Endothelial cell of umbilical vein (primary cell): ENCODE measurements at regions not wholly inside any gene's neighbourhood (a gene's known extent, or its start where the extent isn't known, plus 50 kb on each side); places are given as distances from the start of the nearest gene placed in this dataset.

Experiments
- BruUV-seq: library from RNA; stranded (reverse); fragments of 400-500 nt; replicated peaks from 2 replicates; lab custom pipeline; 2021; lab: Mats Ljungman, UMichigan
- CTCF ChIA-PET: fragments of 300-600, 350-600 bp; sonication (Branson Sonifier 250); formaldehyde crosslinking; loops from one replicate; lab custom pipeline; 2021; ENCODE audit warnings: antibody characterized with exemption, inconsistent platforms; lab: Charles Lee
- POLR2A ChIA-PET: fragments of 300-600, 350-600 bp; sonication (Branson Sonifier 250); formaldehyde crosslinking; loops from one replicate; lab custom pipeline; 2021; ENCODE audit warnings: antibody characterized with exemption, inconsistent platforms; lab: Charles Lee
- DNase-seq: peaks from one replicate; pipeline ENCODE4 v3.0.0-alpha.2; 2011; ENCODE audit warnings: low read depth, low spot score
- FAIRE-seq: peaks from 2 replicates; lab custom pipeline; 2011; peaks lifted over from hg19 to GRCh38; lab: Jason Lieb, UNC
- H2AFZ ChIP-seq: 2 replicates; pipeline ENCODE4 v1.6.0; 2012; ENCODE audit warnings: low read depth, low read length, control low read depth, inconsistent platforms
- H3K27ac ChIP-seq: 2 replicates; pipeline ENCODE4 v1.5.1; 2011; ENCODE audit warnings: low read depth, mild to moderate bottlenecking, control low read depth, low read length, moderate library complexity; ENCODE audit not compliant: insufficient read depth
- H3K27me3 ChIP-seq, 2 experiments: 2 replicates each; pipeline versions ENCODE4 v1.6.0 to v1.6.1; 2011; ENCODE audit warnings: low read length in 2 of 2, mixed read lengths in 1 of 2; ENCODE audit not compliant: control insufficient read depth in 2 of 2, insufficient read depth in 2 of 2
- H3K36me3 ChIP-seq, 2 experiments: 2 replicates in 1 of 2; 3 replicates in 1 of 2; pipeline ENCODE4 v1.5.1; 2011; ENCODE audit warnings: low read length in 2 of 2, mild to moderate bottlenecking in 1 of 2, moderate library complexity in 1 of 2; ENCODE audit not compliant: control insufficient read depth in 2 of 2, insufficient read depth in 2 of 2; ENCODE audit errors: extremely low read depth in 1 of 2
- H3K4me1 ChIP-seq: 3 replicates; pipeline ENCODE4 v1.5.1; 2011; ENCODE audit warnings: mild to moderate bottlenecking, low read length; ENCODE audit not compliant: control insufficient read depth, insufficient read depth; ENCODE audit errors: extremely low read depth
- H3K4me2 ChIP-seq: 2 replicates; pipeline ENCODE4 v1.6.1; 2011; ENCODE audit warnings: low read length, control low read depth, mixed read lengths; ENCODE audit not compliant: insufficient read depth
- H3K4me3 ChIP-seq, 3 experiments: fragments of 200-600 bp in 1 of 3; sonication (generic), shearing (Covaris generic) in 1 of 3; replicated peaks in 1 of 3; 2 replicates each; pipeline ENCODE4 v1.5.1; 2011 to 2016; ENCODE audit warnings: control low read depth in 3 of 3, low read length in 3 of 3, mild to moderate bottlenecking in 2 of 3, inconsistent platforms in 1 of 3, low read depth in 1 of 3, moderate library complexity in 1 of 3; ENCODE audit not compliant: insufficient read depth in 1 of 3
- H3K79me2 ChIP-seq: 2 replicates; pipeline ENCODE4 v1.6.0; 2012; ENCODE audit warnings: low read length, inconsistent platforms; ENCODE audit not compliant: control insufficient read depth, insufficient read depth
- H3K9ac ChIP-seq: replicated peaks from 2 replicates; pipeline ENCODE3; 2011; ENCODE audit warnings: low read length, control low read depth; ENCODE audit not compliant: insufficient read depth; ENCODE audit errors: extremely low read depth
- H3K9me1 ChIP-seq: replicated peaks from 3 replicates; pipeline ENCODE4 v1.6.0; 2011; ENCODE audit warnings: mild to moderate bottlenecking, low read length; ENCODE audit not compliant: control insufficient read depth, insufficient read depth; ENCODE audit errors: extremely low read depth
- H3K9me3 ChIP-seq: replicated peaks from 2 replicates; pipeline ENCODE4 v1.5.1; 2012; ENCODE audit warnings: low read length, inconsistent platforms; ENCODE audit not compliant: control insufficient read depth, insufficient read depth
- H4K20me1 ChIP-seq: replicated peaks from 2 replicates; pipeline ENCODE3; 2011; ENCODE audit warnings: mild to moderate bottlenecking, low read length; ENCODE audit not compliant: control insufficient read depth, insufficient read depth; ENCODE audit errors: extremely low read depth
- EZH2 ChIP-seq: IDR thresholded peaks from 2 replicates; pipeline ENCODE4 v1.6.1; 2012; ENCODE audit warnings: borderline replicate concordance, low read depth, mild to moderate bottlenecking, moderate library complexity, low read length, inconsistent platforms; ENCODE audit not compliant: severe bottlenecking
- FOS ChIP-seq: IDR thresholded peaks from 2 replicates; pipeline ENCODE4 v1.6.1; 2011; ENCODE audit warnings: mild to moderate bottlenecking, low read length, moderate library complexity, borderline replicate concordance; ENCODE audit not compliant: insufficient read depth
- GATA2 ChIP-seq: IDR thresholded peaks from 2 replicates; pipeline ENCODE4 v1.7.0; 2011; ENCODE audit warnings: low read depth, mild to moderate bottlenecking, moderate library complexity, mixed read lengths, low read length; ENCODE audit not compliant: insufficient read length, insufficient read depth
- JUN ChIP-seq: IDR thresholded peaks from 2 replicates; pipeline ENCODE4 v1.6.1; 2011; ENCODE audit warnings: borderline replicate concordance, low read depth; ENCODE audit not compliant: insufficient read length, insufficient read depth
- MYC ChIP-seq: IDR thresholded peaks from one replicate; pipeline ENCODE4 v1.6.1; 2011; ENCODE audit warnings: mild to moderate bottlenecking, low read depth, low read length
- POLR2A ChIP-seq: IDR thresholded peaks from 2 replicates; pipeline ENCODE4 v1.6.1; 2012; ENCODE audit warnings: low read depth, mild to moderate bottlenecking, control low read depth, low read length
- POLR2AphosphoS5 ChIP-seq: IDR thresholded peaks from 2 replicates; pipeline ENCODE4 v1.6.1; 2012; ENCODE audit warnings: low read depth, mild to moderate bottlenecking, control low read depth, low read length, moderate library complexity; ENCODE audit not compliant: insufficient read depth
- dilution Hi-C: fragments of 300-500 bp; cut with MboI; formaldehyde crosslinking; loops from one replicate; pipeline ENCODE4 v1.15.0; 2019; ENCODE audit warnings: low sequenced_read_pairs; ENCODE audit not compliant: extremely low pct_ligation_motif_present
- intact Hi-C: fragments of 100-400 bp; cut with micrococcal nuclease; formaldehyde crosslinking; loops from one replicate; pipeline ENCODE4 v1.10.0; 2022
- TF ChIP-seq, protein P1 (sequence below), 2 donors: IDR thresholded peaks; 1 replicate in 1 of 2; 2 replicates in 1 of 2; pipeline ENCODE4 v1.5.1; 2011; ENCODE audit warnings: low read length in 2 of 2, mild to moderate bottlenecking in 2 of 2, moderate library complexity in 2 of 2, control low read depth in 1 of 2, inconsistent platforms in 1 of 2, low read depth in 1 of 2; ENCODE audit not compliant: insufficient read depth in 1 of 2; ENCODE audit errors: extremely low read depth in 1 of 2
- TF ChIP-seq, protein P2 (sequence below): IDR thresholded peaks from 2 replicates; pipeline ENCODE4 v1.6.1; 2011; ENCODE audit not compliant: insufficient read depth, insufficient read length

DNA sequence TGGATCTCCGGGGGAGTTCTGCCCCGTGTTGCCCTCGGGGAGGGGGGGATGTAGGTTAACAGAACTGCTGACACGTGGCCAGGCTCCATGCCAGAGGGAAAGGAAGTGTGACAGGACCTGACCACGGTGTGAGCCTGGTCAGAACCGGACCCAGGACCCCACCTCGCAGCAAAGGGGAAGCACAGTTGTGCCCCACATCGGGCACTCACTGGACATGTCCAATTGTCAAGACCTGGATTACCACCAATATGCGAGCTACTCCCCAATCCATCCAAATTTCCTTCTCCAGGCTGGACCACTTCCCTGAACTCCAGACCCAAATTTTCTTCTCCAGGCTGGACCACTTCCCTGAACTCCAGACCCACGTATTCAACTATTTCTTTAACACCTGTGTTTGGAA lies 78.8 kb upstream of the PIWIL1 start:
- CTCF ChIA-PET, result no interaction called here
- no peak overlapping the region for H3K4me3 ChIP-seq
- no peaks in the 10 kb centered on the region for H3K79me2 ChIP-seq
- intact Hi-C loops, result no loop called here
- DNase-seq, result no peak
- no peak overlapping the region for H3K9ac ChIP-seq
- TF ChIP-seq, protein P1, sequence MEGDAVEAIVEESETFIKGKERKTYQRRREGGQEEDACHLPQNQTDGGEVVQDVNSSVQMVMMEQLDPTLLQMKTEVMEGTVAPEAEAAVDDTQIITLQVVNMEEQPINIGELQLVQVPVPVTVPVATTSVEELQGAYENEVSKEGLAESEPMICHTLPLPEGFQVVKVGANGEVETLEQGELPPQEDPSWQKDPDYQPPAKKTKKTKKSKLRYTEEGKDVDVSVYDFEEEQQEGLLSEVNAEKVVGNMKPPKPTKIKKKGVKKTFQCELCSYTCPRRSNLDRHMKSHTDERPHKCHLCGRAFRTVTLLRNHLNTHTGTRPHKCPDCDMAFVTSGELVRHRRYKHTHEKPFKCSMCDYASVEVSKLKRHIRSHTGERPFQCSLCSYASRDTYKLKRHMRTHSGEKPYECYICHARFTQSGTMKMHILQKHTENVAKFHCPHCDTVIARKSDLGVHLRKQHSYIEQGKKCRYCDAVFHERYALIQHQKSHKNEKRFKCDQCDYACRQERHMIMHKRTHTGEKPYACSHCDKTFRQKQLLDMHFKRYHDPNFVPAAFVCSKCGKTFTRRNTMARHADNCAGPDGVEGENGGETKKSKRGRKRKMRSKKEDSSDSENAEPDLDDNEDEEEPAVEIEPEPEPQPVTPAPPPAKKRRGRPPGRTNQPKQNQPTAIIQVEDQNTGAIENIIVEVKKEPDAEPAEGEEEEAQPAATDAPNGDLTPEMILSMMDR (IDR thresholded peaks at IDR 0.05; ENCODE audit: extremely low read depth in 1 of 2, insufficient read depth in 1 of 2, low read depth in 1 of 2, low read length in 2 of 2), result no peak
- TF ChIP-seq MYC, result no peak
- TF ChIP-seq POLR2A, result no peak
- TF ChIP-seq, protein P2, sequence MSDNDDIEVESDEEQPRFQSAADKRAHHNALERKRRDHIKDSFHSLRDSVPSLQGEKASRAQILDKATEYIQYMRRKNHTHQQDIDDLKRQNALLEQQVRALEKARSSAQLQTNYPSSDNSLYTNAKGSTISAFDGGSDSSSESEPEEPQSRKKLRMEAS, result no peak
- no peak for TF ChIP-seq FOS
- no peak for TF ChIP-seq EZH2
- no peak for TF ChIP-seq JUN
- TF ChIP-seq GATA2, result no peak
- no peak for TF ChIP-seq POLR2AphosphoS5
- H2AFZ ChIP-seq, result no peak overlapping the region
- H3K27ac ChIP-seq, result no peak overlapping the region
- no peak overlapping the region for H3K4me2 ChIP-seq
- H3K36me3 ChIP-seq, result no peaks in the 10 kb centered on the region
- H3K9me1 ChIP-seq, result no peaks in the 10 kb centered on the region
- H3K9me3 ChIP-seq, result peaks cover 4% of the 10 kb centered on the region
- no peaks in the 10 kb centered on the region for H3K4me1 ChIP-seq
- POLR2A ChIA-PET, result no interaction called here
- FAIRE-seq, result no peak
- no TSS peak for BruUV-seq
- H3K27me3 ChIP-seq, result no peaks in the 10 kb centered on the region
- dilution Hi-C loops, result no loop called here
- no peaks in the 10 kb centered on the region for H4K20me1 ChIP-seq
